ENCODE measurements at regions not wholly inside any gene's neighbourhood (a gene's known extent, or its start where the extent isn't known, plus 50 kb on each side); places are given as distances from the start of the nearest gene placed in this dataset.
"Not testable (repeated sequence)": the region's sequence is repeated elsewhere in the genome, so short reads cannot be mapped to it uniquely, and the experiment has no call there.

DNA sequence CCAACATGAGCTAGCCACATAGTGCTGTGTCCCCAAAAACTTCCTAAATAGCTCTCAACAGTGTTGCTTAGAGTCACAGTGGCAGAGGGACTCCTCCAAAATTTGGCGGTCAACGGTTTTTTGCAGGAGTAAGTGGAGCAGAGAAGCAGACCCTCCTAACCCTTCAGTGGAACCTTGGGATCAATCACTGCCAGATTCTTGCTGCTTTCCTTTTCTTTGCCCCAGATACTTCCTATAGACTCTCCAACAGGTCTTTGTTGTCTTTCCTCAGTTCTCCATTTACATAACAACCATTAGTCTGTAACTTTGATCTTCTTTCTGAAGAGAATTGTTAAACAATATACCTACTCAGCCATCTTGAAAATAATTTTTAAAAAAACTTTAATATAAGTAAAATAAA, 556.1 kb downstream of the BRINP3 start:
- DNase-seq = no peak

- DNase-seq = no peak
These were observed 550.0 kb downstream of the BRINP3 start for GRCh38 chr1:189927641-189928040.

GRCh38 chr1:189929501-189930099, 548.1 kb downstream of the BRINP3 start:
- no peak for DNase-seq

- DNase-seq = no peak
These were observed 540.8 kb downstream of the BRINP3 start for GRCh38 chr1:189936861-189937260.

DNA sequence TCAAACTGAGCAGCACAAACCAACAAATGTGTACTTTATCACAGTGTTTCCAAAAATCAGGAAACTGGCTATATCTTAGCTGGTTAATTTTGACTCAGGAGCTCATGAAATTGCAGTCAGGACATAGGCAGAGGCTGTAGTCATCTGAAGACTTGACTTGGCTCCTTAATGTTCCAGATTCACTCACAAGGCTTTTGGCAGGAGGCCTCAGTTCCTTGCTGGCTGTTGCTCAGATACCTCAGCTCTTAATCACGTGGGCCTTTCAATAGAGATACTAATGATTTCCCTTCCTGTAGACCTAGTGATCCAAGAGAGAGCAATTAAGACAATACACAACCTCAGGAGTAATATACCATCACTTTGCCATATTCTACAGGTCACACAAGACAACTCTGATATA, 537.7 kb downstream of the BRINP3 start:
- no peak for DNase-seq

- no peak for DNase-seq
These were observed 535.7 kb downstream of the BRINP3 start for GRCh38 chr1:189941922-189942321.

DNA sequence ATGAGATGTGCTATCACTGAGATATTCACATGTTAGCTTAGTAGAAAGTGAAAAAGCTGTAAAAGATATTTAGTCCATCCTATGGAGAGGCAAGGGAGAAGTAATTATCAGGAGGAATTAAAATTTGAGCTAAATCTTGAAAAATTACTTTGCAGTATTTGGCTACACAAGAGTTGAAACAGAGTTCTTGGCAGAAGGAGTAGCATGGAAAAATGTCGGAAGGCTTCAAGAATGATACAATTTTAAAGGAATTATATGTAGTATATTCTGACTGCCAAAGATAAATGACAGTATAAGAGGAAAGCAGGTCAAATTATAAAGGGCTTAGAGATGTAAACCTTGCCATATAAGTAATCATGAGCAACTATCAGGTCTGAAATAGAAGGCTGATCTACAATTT, 518.9 kb downstream of the BRINP3 start:
- peak; percentile 3 for DNase-seq

- peak; percentile 21 for DNase-seq
These were observed 516.9 kb downstream of the BRINP3 start for GRCh38 chr1:189960769-189961168.

DNA sequence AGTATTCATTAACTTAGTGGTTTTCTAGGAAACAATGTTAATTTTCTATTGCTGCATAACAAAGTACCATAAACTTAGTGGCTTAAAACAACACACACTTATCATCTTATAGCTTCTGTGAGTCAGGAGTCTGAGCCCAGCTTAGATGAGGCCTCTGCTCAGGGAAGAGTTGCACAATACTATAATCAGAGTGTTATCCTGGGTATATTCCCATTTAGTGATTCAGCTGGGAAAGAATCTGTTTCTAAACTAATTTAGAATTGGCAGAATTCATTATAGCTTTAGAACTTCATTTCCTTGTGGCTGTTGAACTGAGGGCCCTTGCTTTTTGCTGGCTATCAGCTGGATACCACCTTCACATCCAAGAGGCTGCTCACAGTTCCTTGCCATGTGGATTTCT, 515.5 kb downstream of the BRINP3 start:
- DNase-seq = peak; percentile 20

- no peak for DNase-seq
These were observed 507.1 kb downstream of the BRINP3 start for GRCh38 chr1:189970331-189971230.

- DNase-seq = no peak
These were observed 506.0 kb downstream of the BRINP3 start for GRCh38 chr1:189971656-189972055.

DNA sequence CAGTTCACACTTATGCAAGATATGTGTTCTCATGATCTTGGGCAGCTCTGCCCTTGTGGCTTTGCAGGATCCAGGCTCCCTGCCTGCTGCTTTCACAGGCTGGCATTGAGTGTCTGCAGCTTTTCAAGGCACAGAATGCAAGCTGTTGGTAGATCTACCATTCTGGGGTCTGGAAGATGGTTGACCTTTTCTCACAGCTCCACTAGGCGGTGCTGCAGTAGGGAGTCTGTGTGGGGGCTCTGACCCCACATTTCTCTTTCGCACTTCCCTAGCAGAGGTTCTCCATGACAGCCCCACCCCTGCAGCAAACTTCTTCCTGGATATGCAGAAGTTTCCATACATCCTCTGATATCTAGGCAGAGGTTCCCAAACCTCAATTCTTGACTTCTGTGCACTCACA, 500.5 kb downstream of the BRINP3 start:
- no peak for DNase-seq

DNA sequence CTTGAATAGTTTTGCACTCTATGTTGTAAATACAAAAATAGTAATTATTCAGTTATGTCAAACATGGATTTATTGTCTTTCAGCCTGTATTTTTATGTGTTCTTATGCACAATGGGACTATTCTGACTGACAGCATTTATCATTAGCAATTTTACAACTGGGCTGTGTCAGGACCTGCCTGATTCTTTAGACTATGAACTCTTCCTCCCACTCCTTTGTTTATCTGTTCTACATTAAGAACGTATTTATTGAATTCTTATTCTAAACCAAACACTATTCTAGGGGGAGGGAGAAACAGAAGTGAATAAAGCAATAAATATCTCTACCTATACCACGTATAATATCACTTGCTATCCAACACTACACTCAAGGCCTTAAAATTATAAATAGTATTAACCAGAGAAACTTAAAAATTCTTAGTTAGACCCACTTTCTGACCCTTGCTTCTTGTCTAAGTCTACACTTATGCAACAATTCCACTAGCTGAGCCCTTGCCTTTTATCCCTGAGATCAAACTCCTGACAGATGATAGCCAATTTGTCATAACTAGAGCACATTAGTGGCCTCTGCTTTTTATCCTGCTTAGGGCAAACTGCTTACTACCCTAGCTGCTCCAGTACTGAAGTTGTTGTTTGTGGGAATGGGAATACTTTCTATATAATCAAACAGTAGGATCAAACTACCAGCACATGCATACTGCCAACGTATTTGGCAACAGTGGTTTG, 494.3 kb downstream of the BRINP3 start:
- DNase-seq = no peak

- DNase-seq = no peak
These were observed 491.1 kb downstream of the BRINP3 start for GRCh38 chr1:189986516-189986915.

DNA sequence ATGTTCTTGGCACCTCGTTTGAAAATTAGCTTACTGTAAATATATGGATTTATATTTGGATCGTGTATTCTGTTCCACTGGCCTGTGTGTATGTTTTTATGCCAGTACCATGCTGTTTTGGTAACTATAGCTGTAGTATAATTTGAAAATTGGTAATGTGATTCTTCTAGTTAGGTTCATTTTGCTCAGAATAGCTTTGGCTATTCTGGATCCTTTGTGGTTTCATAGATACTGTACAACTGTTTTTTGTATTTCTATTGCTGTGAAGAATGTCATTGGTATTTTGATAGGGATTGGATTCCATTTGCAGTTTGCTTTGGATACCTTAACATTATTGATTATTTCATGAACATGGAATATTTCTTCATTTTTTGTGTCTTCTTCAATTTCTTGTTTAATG, 490.2 kb downstream of the BRINP3 start:
- no peak for DNase-seq

DNA sequence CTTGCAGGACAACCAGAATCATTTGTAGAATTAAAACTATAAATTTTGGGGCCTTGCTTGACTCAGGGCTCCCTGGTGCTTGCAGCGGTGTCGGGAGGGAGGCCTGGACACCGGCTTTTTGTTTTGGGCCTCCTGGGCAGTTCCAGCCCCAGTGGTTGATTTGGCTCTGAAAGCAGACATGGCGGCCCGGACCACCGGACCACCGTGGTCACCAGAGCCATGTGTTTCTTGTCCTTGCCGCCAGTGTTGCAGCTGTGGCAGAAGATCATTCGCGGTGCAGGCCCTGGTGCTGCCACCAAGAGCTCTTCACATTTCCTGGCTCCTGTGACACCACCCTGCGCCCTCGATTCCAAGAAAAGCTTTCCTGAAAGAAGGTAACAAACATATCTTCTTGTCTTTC, 484.8 kb downstream of the BRINP3 start:
- no peak for DNase-seq

- no peak for DNase-seq
These were observed 477.2 kb downstream of the BRINP3 start for GRCh38 chr1:190000365-190000872.

DNA sequence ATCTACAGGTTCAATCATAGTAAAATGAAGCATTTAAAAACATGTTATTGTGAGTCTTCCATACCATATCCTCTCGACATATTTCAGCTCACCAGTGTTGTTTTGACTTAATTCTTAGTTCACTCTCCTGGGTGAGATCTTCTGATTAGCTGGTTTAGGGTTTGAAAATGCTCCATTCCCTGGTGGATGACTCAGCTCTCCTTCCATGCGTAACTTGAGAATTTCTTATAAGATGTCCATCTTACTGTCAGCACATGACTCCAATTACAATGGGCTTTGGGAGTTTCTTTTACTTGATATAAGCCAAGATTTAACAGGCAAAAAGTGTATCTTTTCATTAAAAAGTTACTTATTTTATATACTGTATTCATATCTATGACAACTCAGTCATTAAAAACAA, 476.5 kb downstream of the BRINP3 start:
- DNase-seq = no peak

GRCh38 chr1:190003376-190003775, 474.3 kb downstream of the BRINP3 start:
- DNase-seq = no peak

DNA sequence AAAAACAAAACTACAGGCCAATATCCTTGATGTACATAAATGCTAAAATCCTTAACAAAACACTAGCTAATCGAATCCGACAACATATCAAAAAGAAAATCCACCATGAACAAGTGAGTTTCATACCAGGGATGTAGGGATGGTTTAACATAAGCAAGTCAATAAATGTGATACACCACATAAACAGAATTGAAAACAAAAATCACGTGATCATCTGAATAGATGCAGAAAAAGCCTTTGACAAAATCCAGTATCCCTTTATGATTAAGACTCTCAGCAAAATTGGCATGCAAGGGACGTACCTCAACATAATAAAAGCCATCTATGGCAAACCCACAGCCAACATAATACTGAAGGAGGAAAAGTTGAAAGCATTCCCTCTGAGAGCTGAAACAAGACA, 466.1 kb downstream of the BRINP3 start:
- no peak for DNase-seq

DNA sequence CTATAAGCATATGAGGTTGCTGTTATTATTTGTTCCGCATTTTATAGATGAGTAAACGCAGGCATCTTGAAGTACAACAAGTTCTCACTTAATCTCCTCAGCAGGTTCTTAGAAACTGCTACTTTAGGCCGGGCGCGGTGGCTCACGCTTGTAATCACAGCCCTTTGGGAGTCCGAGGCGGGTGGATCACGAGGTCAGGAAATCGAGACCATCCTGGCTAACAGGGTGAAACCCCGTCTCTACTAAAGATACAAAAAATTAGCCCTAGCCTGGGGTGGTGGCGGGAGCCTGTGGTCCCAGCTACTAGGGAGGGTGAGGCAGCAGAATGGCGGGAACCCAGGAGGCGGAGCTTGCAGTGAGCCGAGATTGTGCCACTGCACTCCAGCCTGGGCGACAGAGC, 458.5 kb downstream of the BRINP3 start:
- DNase-seq = not testable (repeated sequence)

- no peak for DNase-seq
These were observed 457.9 kb downstream of the BRINP3 start for GRCh38 chr1:190019717-190020116.

DNA sequence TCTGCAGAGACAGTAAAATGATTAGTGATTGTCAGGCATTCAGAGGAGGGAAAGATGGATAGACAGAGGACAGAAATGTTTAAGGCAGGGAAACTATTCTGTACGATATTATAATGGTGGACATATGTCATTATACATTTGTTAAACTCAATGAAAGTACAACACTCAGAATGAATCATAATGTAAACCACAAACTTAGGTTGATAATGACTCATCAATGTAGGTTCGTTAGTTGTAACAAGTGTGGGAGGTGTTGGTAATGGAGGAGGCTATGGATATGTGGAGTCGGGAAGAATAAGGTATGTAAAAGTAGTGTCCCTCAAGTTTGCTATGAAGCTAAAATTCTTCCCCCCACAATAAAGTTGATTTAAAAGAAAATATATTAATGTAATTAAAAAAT, 455.0 kb downstream of the BRINP3 start:
- DNase-seq = no peak
